HG02981 (cell line): ENCODE measurements at regions not wholly inside any gene's neighbourhood (a gene's known extent, or its start where the extent isn't known, plus 50 kb on each side); places are given as distances from the start of the nearest gene placed in this dataset.

Experiments used
- ATAC-seq: cut with Tn5 transposase; IDR thresholded peaks from one replicate; pipeline ENCODE4 v1.9.1; 2021; ENCODE audit warnings: mild to moderate bottlenecking, moderate library complexity; ENCODE audit not compliant: unreplicated experiment

DNA sequence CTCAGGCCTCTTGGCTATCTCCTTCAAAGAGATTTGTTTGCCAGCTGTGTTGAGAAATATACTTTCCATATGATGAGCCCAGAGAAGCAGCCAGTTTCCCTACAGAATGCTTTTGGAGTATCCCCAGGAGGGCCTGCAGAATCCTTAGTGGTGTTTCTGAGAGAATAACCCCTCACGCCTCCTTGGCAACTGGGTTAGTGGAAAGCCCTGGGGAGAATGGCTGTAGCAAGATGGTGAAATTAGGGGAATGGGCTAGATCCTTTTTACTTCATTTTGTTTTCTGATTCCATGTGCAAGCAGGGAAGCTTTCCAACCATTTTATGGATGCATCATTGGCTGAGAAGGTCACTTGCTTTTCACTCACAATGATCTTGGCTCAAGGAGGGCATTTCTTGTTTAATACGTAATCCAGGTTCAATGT lies 364.6 kb downstream of the DMRT2 start:
- no peak for ATAC-seq

DNA sequence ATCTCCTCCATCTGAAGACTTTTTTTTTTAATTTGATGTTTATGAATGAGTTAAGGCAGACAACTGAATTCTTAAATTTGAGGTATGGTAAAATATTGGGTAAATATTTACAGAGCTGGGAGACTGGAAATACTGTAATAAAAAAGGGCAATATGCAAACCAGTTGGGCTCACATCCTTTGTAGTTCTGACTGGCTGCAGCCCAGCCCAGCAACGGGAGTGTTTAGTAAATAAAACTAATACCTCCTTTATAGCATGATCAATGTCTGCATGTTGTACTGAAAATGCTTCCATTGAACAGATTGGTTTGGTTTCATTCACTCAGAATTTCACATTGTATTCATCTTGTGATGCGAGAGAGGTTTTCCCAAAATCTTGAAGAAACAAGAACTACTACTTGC lies 365.0 kb downstream of the DMRT2 start:
- ATAC-seq = no peak

DNA sequence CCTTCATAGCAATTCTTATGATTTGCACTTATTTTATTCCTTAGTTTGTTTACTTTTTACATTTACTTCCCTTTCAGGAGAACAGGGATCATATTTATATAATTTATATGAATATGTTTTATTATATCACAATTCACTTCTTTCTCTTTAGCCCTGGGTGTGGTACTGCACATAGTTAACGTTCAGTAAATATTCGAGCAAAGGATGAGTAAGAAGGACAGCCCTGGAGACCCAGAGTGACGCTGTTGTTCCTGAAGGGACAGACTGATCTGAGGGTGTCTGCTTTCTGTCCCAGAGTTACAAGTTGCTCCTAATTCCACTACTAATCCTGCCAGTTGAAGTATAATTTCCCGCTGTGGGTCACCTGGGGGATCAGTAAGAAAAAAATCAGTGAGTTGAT lies 366.1 kb downstream of the DMRT2 start:
- ATAC-seq = no peak

DNA sequence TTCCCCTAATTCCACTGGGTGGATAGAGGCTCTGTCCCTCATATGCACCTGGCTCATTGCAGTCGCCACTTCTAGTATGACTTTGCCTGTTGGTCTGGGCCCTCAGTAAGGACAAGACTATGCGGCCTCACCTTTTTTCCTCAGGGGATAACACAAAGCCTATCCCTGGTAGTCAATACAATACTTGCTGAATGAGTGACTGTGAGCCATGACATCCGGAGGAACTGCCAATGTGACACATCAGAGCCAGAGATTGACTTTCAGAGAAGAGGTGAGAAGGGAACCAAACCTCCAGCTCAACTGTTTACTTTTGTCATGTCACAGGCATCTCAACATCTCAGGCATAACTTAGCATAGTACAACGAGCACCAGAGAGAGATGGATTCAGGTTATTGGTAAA lies 371.3 kb downstream of the DMRT2 start:
- ATAC-seq = no peak

DNA sequence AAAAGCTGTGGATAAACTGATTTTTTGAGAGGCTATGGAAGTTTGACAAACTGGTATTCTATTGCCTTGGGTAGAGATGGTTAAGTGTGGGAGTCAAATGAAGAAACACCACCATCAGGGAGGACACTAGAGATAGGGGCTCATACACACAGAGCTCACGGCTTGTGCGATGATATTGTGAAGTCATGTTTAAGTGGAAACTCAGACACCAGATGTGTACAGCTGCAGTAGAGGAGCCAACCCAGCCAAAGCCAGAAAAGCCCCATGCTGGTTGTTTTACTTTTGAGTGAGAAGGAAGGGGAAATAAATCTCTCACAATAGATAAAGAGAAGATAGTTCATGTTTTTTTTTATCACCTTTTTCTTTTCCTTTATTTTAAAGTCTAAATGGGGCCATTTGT lies 377.7 kb downstream of the DMRT2 start:
- no peak for ATAC-seq

DNA sequence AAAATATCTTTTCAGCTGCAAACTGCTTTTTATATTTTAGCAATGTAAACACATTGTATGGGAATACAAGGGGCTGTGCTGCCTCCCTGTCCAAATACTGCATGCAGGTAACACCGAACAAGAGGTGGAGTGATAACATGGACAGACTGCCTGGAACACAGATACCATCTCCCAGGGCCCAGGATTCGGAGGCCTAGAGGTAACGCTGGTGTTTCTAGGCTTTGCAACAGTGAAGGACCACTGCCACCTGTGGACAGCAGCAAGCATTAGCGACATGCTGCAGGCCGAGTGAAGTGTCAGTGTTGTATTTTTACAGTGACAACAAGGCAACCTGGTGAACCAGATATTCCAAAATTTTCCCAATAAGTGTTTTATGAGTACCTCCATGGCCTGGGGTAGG lies 379.1 kb downstream of the DMRT2 start:
- no peak for ATAC-seq

DNA sequence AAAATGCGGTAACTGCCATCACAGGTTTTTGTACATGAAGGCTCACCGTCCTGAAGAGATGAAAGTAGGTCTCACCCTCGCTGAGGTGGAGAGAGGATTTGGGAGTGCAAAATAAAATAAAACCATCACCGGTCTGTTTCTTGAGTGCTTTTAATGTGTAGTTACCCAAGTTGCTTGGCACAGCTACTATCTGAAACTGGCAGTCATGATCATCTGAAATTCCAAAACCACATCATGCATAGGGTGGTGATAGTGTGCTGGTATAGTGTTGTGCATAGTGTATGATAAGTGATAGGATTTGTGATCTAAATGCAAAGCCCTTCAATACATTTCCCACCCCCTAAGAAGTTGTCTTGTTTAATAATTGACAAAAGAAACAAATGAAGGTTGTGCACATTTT lies 381.3 kb downstream of the DMRT2 start:
- no peak for ATAC-seq

DNA sequence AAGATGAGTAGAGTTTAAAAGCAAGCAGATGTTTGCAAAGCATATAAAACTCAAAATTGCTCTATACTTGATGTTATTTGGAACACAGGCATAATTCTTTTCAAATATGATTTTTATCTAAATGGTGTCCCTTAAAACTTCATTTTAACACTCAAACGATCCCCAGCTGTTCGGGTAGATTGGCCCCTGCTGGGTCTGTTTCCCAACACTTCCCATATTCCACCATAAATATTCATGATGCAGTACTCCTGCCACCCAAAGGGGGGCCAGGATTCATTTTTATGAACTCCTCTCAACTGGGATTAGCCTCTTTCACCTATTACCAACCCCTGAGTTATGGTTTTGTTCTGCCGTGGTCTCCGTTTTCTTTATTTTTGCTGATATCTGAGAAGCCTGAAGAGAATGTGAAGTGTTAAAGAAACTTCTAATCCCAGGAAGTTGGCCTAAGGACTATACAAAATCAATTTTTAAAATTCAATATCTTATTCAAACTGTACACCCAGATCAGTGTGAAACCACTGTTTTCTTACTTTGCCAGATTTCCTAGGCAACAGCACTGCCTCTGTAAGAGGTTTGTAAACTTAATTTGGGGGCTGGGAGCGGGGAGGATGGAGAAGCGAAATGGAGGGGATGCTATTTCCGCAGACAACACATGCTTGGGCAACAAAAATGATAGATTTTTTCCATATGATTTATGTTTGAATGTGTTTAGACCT lies 384.1 kb downstream of the DMRT2 start:
- ATAC-seq = no peak

DNA sequence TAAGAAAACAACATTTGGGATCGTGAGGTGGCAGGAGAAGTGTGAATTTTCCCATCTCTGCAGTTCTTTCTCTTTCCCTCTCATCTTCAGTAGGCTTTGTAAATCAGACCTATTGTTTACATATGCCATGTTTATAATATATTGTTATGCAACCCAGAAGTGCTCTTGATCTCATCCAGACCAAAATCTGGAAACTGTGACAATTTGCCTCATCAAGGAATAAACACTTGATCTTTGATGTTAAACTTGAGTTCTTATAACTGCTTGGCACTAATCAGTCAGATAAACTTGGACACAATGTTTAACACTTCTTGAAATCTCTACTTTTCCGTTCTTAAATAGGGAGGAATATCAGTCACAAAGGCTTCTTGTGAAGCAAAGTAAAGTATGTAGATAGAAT lies 384.7 kb downstream of the DMRT2 start:
- ATAC-seq = no peak

DNA sequence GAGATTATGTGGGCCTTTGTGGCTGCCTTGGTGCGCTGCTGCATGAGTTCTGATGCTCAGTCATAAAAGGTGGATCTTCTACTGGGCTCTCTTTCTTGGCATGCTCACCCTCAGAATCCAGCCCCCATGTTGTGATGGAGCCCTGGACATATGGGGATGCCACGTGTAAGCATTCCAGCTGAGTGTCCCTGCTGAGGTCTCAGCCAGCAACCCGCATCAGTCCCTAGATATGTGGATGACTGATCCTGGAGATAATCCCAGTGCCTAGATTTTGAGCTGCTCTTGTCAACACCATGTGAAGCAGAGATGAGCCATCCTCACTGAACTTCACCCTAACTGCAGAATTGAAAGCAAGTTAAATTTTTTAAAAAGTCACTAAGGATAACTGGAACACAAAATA lies 390.1 kb downstream of the DMRT2 start:
- no peak for ATAC-seq

DNA sequence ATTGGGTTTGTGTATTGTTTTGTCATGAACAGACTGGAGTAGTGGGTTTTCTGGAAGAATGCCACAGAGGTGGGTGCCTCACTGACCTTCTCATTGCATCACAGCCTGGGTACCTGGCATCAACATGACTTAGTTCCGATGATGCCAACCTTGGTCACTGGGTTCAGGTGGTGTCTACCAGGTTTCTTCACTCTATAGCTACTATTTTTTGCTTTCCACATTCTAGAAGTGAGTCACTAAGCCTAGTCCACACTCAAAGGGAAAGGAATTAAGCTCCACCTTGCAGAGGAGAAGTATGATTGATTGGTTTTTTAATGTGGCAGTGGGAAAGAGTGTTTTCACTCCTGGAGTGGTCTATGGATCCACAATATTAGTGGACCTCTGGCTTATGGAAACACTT lies 391.9 kb downstream of the DMRT2 start:
- no peak for ATAC-seq

DNA sequence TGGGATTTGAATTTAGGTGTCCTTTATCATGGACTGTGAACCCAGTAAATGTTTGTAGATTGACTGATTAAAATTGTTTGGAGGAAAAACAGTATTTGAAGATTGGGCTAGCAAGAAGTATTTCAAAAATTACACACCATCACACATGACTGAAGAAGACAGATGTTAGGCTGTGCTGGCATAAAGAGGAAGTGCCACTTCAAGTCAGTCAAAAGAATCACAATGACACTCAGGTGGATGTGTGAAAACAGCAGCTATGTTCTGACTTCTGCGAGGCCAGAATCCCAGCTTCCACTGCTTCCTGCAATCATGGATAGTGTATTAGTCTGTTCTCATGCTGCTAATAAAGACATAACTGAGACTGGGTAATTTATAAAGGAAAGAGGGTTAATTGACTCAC lies 393.3 kb downstream of the DMRT2 start:
- ATAC-seq = no peak

DNA sequence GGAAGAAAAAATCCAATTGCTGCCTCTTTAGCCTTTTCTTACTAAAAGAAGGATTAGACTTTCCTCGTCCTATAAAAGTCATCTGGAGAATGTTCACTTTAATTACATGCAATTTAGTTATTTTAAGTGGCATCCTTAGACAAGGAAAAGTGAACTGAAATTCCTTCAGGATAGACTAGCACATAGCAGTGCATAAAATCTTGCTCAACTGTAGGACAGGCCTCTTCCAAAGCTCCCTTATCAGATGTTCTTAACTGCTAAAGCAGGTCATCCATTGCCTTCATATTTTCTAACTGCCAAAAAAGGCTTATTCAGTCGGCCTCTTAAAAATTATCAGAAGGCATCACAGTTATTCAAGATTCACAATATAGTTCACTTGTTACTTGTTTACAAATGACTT lies 396.5 kb downstream of the DMRT2 start:
- no peak for ATAC-seq

DNA sequence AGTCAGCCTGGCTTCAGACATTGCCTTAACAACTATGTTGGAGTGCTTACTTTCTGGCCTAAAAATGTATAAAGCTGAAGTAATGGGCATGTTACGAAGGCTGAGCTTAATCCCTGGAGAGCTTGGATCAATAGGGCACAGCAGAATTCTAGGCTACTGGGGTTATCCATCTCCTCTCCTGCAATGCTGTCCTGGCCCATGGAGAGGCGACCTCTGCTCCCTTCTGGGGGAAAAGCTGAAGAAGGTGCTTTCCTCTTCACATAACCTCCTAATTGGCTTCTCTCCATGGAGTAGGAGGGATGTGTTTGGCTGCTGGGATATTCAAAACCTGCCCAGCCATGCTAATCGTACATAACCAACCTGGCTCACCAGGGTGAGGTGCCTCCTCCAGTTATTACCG lies 403.5 kb downstream of the DMRT2 start:
- no peak for ATAC-seq

DNA sequence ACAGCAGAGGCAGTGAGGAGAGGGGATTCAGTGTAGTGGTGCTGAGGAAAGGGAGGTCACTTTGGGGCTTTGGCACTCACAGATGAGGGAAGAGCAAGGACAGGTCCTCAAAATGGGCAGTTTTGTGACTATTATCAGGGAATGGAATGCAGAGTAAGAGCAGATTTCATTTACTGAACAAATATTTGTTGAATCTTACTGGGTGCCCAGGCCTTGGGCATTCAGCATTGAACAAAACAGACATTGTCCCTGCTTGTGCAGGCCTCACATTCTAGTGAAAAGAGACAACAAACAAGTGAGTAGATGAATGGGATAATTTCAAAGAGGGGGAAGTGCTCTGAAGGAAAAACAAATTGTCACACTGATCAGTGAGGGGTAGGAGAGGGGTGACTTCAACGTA lies 404.1 kb downstream of the DMRT2 start:
- no peak for ATAC-seq

DNA sequence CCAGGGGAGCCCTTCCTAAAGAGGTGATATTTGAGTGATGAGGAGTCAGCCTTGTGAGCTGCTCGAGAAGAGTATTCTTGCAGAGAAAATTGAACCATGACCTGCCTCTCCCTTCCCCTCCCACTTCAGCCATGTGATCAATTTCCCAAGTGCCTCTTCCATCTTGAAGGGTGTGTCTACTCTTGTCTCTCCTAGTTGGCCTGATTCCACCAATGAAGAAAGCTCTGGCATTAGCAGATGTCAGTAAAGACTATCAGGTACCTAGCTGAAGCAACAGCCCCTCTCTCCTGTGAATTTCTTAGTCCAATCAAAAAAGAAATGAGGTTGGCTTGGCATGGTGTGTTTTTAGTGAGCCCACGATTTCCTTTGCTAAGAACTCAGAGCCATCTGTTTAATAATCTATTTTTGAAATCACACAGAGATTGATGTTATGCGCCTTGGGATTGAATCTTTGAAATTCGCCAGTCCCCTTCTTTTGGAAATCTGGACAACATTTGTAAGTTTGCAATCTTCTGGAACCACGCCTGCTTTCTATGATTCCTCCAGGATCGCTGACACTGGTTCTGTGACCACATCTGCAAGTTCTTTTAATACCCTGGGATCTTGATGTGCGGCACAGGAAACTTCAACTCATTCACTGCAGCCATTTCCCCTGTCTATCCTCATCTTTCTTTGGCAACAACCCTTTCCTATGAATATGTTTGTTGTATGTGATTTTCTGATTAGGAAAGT lies 404.6 kb downstream of the DMRT2 start:
- ATAC-seq = no peak

DNA sequence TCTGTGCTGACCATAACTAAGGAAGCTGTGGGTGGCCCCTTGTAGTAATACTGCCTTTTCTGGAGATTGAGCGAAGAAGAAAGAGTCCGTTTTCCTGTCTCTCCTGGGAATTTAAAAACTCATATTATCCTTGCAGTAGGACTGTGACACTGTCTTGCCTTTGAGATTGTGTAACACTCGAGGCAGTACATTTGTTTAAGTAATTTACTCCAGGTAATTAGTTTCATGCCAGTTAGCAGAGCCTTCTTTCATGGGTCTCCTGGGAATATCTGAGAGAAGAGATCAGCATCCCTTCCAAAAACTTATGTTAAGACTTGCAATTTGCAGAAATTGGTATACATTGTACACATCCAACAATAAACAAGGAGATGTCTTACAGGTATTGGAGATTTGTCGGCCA lies 405.6 kb downstream of the DMRT2 start:
- ATAC-seq = no peak

DNA sequence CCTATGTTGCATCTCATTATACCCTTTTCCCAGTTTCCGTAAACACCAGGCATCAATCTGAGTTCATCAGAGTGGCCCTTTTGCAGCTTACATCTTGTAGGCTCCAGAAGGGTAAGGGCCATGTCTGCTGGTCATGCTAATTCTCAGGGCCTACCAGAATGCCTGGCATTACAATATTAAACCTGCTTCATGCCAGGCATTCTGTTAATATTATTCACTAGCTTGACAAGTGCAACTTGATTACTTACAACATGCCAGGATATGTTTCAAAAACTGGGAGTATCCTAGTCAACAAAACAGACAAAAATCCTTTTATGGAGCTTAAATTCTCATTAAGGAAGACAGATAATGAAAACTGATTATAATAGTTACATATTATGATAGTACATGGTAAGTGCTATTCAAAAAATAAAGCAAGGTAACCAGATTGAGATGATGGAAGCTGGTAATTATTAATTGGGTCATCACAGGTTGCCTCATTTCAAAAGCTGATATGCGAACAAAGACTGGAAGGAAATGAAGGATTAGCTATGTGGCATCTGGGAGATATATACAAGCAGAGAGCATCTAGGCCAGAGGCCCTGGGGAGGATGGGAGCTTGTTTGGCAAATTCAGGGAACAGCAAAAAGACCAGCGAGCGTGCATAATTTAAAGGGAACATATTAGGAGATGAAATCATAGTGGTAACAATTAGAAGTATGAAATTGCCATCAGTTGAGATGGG lies 406.3 kb downstream of the DMRT2 start:
- no peak for ATAC-seq

DNA sequence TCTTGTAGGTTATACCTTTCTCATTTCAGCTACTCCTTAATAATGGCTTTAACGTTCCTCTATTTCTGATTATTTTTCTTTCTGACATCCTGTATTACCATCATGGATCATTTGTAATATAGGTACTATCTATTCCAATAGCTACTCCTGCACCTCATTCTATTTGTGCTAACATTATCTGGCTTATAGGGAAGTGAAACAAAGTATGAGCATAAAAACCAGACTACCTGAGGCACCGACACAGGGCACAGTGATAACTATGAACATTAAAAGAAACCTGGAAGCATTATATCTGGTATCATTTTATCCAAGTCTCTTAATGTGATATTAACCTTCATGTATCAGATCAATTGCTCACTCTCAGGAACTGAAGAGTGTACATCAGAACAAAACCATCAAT lies 407.3 kb downstream of the DMRT2 start:
- no peak for ATAC-seq

DNA sequence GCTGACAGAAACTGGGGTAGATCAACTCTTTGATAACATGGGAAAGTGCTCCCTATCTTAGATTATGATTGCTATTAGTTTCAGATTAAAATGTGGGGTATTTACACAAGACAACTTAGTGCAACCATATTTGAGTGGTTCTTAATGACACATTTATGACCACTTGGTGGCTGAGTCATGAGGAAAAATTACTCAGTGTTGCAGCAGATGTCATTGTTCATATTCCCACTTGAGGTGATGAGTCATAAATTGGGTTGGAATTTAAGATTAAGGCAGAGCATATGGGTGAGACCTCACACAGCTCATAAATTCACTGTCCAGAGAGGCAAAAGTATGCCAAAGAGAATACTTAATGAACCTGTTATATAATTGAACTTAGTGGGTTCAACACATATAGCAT lies 408.3 kb downstream of the DMRT2 start:
- ATAC-seq = no peak

DNA sequence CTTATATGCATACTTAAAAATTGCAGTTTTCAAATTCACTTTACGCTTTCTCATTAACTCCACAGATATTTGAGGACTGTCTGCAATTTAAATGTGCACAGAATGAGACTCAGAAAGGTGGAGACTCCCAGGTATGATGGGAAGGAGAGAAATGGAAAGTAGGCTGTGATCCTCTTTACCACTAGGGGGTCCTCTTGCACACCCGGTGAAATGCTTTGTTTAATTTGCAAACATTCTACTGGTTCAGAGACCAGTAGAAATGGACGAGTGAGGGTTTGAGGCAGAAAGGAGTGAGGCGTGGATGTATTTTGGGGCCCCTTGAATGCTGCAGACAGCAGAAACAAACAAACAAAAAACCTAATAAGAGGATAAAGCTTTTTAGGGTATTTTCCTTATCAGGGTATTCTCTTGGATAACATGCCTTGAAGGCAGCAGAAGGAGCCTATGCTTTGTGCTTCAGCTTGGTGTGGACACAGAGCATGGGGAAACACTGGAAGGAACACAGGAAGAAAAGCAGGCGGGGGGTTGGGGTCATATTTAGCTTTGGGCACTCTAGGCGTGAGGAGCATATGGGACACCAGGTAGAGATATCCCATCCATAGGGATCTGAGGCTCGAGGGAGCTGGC lies 410.1 kb downstream of the DMRT2 start:
- ATAC-seq = peak; percentile 80

DNA sequence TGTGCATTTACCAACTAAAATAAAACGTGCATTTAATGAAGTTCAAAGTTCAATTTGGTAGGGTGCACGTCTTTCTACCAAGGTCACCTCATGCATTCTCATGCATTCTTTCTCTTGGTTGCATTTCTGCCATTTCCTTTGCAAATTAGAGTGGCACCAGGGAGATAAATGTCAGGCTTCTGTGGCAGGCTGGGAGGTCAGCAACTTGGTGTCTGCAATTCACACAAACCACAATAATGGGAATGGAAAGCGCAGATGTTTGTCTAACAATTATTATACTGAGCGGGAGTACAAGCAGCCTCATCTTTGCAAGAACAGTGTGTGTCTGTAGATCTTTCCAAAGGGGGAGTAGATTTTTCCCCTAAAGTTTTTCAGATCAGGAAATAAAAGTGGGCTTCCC lies 411.7 kb downstream of the DMRT2 start:
- ATAC-seq = no peak
